H1 (cell line): ENCODE measurements at regions not wholly inside any gene's neighbourhood (a gene's known extent, or its start where the extent isn't known, plus 50 kb on each side); places are given as distances from the start of the nearest gene placed in this dataset.

Source experiments
- BACH1 ChIP-seq: IDR thresholded peaks from 2 replicates; pipeline ENCODE4 v1.6.1; 2012; ENCODE audit warnings: low read length, improper control_type of control experiment
- CHD1 ChIP-seq: IDR thresholded peaks from 2 replicates; pipeline ENCODE4 v1.6.1; 2012; ENCODE audit warnings: low read depth, low read length, improper control_type of control experiment
- CHD7 ChIP-seq: fragments of 300-600 bp; sonication (generic); IDR thresholded peaks from 2 replicates; pipeline ENCODE4 v1.7.1; 2012; ENCODE audit warnings: low read length, moderate library complexity, mild to moderate bottlenecking, inconsistent platforms; ENCODE audit not compliant: insufficient replicate concordance
- EZH2 ChIP-seq: fragments of 200-600 bp; sonication (generic); IDR thresholded peaks from 2 replicates; pipeline ENCODE4 v1.7.1; 2012; ENCODE audit warnings: low read depth, mild to moderate bottlenecking, moderate library complexity, low read length, inconsistent platforms; ENCODE audit not compliant: severe bottlenecking
- KDM4A ChIP-seq: IDR thresholded peaks from one replicate; pipeline ENCODE4 v1.7.1; 2012; ENCODE audit warnings: low read depth, mild to moderate bottlenecking, moderate library complexity, low read length, inconsistent platforms; ENCODE audit not compliant: severe bottlenecking

- TF ChIP-seq KDM4A, result no peak
- TF ChIP-seq EZH2, result no peak
- no peak for TF ChIP-seq CHD1
- no peak for TF ChIP-seq CHD7
- no peak for TF ChIP-seq BACH1
Observed at GRCh38 chr3:147662705-147663104, 253.5 kb downstream of the ZIC1 start (continued).
